ENCODE measurements at regions not wholly inside any gene's neighbourhood (a gene's known extent, or its start where the extent isn't known, plus 50 kb on each side); places are given as distances from the start of the nearest gene placed in this dataset.

GRCh38 chr11:38323961-38324761, 1726.1 kb upstream of the RAG2 start:
- H3K27ac ChIP-seq = no peak overlapping the region
- TF ChIP-seq CTCF (IDR thresholded peaks at IDR 0.05; ENCODE audit: low read depth, low read length) = no peak
- DNase-seq = no peak
- no peaks in the 10 kb centered on the region for H3K36me3 ChIP-seq
- no peaks in the 10 kb centered on the region for H3K9me3 ChIP-seq (ENCODE audit: severe bottlenecking)
- no peaks in the 10 kb centered on the region for H3K27me3 ChIP-seq (ENCODE audit: insufficient read depth, low read depth, severe bottlenecking)
- H3K4me3 ChIP-seq (ENCODE audit: low read depth, low read length) = no peak overlapping the region

GRCh38 chr11:38315151-38315550, 1717.1 kb upstream of the RAG2 start:
- H3K27ac ChIP-seq = no peak overlapping the region
- no peaks in the 10 kb centered on the region for H3K36me3 ChIP-seq
- DNase-seq = no peak
- no peak overlapping the region for H3K4me3 ChIP-seq (ENCODE audit: low read depth, low read length)
- TF ChIP-seq CTCF (IDR thresholded peaks at IDR 0.05; ENCODE audit: low read depth, low read length) = no peak
- H3K27me3 ChIP-seq (ENCODE audit: insufficient read depth, low read depth, severe bottlenecking) = no peaks in the 10 kb centered on the region
- H3K9me3 ChIP-seq (ENCODE audit: severe bottlenecking) = peaks cover 7% of the 10 kb centered on the region

GRCh38 chr11:38307455-38307854, 1709.4 kb upstream of the RAG2 start:
- Histone ChIP-seq H3K27me3 (ENCODE audit: insufficient read depth, low read depth, severe bottlenecking) (no peaks in the 10 kb centered on the region), H3K36me3 (no peaks in the 10 kb centered on the region), H3K27ac (no peak overlapping the region), H3K9me3 (ENCODE audit: severe bottlenecking) (no peaks in the 10 kb centered on the region), H3K4me3 (ENCODE audit: low read depth, low read length) (no peak overlapping the region)
- DNase-seq = no peak
- TF ChIP-seq CTCF (IDR thresholded peaks at IDR 0.05; ENCODE audit: low read depth, low read length) = no peak

- Histone ChIP-seq H3K36me3 (no peaks in the 10 kb centered on the region), H3K27ac (no peak overlapping the region), H3K4me3 (ENCODE audit: low read depth, low read length) (no peak overlapping the region), H3K27me3 (ENCODE audit: insufficient read depth, low read depth, severe bottlenecking) (no peaks in the 10 kb centered on the region), H3K9me3 (ENCODE audit: severe bottlenecking) (no peaks in the 10 kb centered on the region)
- TF ChIP-seq CTCF (IDR thresholded peaks at IDR 0.05; ENCODE audit: low read depth, low read length) = no peak
- no peak for DNase-seq
These were observed 1707.6 kb upstream of the RAG2 start for GRCh38 chr11:38305682-38306081.

- H3K36me3 ChIP-seq = no peaks in the 10 kb centered on the region
- no peak overlapping the region for H3K4me3 ChIP-seq (ENCODE audit: low read depth, low read length)
- no peaks in the 10 kb centered on the region for H3K27me3 ChIP-seq (ENCODE audit: insufficient read depth, low read depth, severe bottlenecking)
- no peak for TF ChIP-seq CTCF (IDR thresholded peaks at IDR 0.05; ENCODE audit: low read depth, low read length)
- no peaks in the 10 kb centered on the region for H3K9me3 ChIP-seq (ENCODE audit: severe bottlenecking)
- DNase-seq = no peak
- H3K27ac ChIP-seq = no peak overlapping the region
These were observed 1706.9 kb upstream of the RAG2 start for GRCh38 chr11:38304926-38305325.

- no peaks in the 10 kb centered on the region for H3K36me3 ChIP-seq
- no peak for DNase-seq
- H3K27me3 ChIP-seq (ENCODE audit: insufficient read depth, low read depth, severe bottlenecking) = no peaks in the 10 kb centered on the region
- H3K9me3 ChIP-seq (ENCODE audit: severe bottlenecking) = no peaks in the 10 kb centered on the region
- H3K27ac ChIP-seq = no peak overlapping the region
- no peak for TF ChIP-seq CTCF (IDR thresholded peaks at IDR 0.05; ENCODE audit: low read depth, low read length)
- no peak overlapping the region for H3K4me3 ChIP-seq (ENCODE audit: low read depth, low read length)
These were observed 1704.5 kb upstream of the RAG2 start for GRCh38 chr11:38302564-38302963.
